B cell (primary cell): ENCODE measurements at regions not wholly inside any gene's neighbourhood (a gene's known extent, or its start where the extent isn't known, plus 50 kb on each side); places are given as distances from the start of the nearest gene placed in this dataset.

Source experiments
- ATAC-seq: fragments of 200-7000 bp; cut with Tn5 transposase; one replicate; pipeline ENCODE4 v1.10.0; 2021; ENCODE audit warnings: low read depth, mild to moderate bottlenecking, moderate number of reproducible peaks, moderate library complexity
- CTCF ChIA-PET: fragments of 350-600 bp; sonication (Branson Sonifier 250); formaldehyde crosslinking; loops from one replicate; lab custom pipeline; 2021; ENCODE audit warnings: antibody characterized with exemption, inconsistent platforms; lab: Charles Lee
- POLR2A ChIA-PET: fragments of 350-600 bp; sonication (Branson Sonifier 250); formaldehyde crosslinking; loops from one replicate; lab custom pipeline; 2021; ENCODE audit warnings: antibody characterized with exemption; lab: Charles Lee
- DNase-seq: peaks from one replicate; pipeline ENCODE4 v3.0.0; 2013
- H2AFZ ChIP-seq: 2 replicates; pipeline ENCODE4 v1.6.1; 2012; ENCODE audit warnings: mild to moderate bottlenecking, low read depth, low read length; ENCODE audit not compliant: insufficient read depth, poor library complexity, severe bottlenecking
- H3K27ac ChIP-seq, 2 donors: 1 replicate in 1 of 2; 2 replicates in 1 of 2; pipeline ENCODE4 v1.5.1; 2012 to 2013; ENCODE audit warnings: low read length in 2 of 2, mild to moderate bottlenecking in 2 of 2, moderate library complexity in 1 of 2
- H3K27me3 ChIP-seq, 4 experiments: fragments of 200-600 bp in 1 of 4; sonication (generic) in 1 of 4; replicated peaks in 1 of 4; 1 replicate in 2 of 4; 2 replicates in 2 of 4; pipeline versions ENCODE4 v1.6.1 to v1.7.0; 2013 to 2016; ENCODE audit warnings: low read length in 3 of 4, mild to moderate bottlenecking in 2 of 4, mixed read lengths in 1 of 4, moderate library complexity in 1 of 4; ENCODE audit not compliant: insufficient read depth in 4 of 4, control insufficient read depth in 3 of 4; ENCODE audit errors: control extremely low read depth in 1 of 4
- H3K36me3 ChIP-seq, 2 experiments: replicated peaks in 1 of 2; 1 replicate in 1 of 2; 2 replicates in 1 of 2; pipeline versions ENCODE4 v1.6.1 to v1.7.1; 2013; ENCODE audit warnings: low read length in 1 of 2; ENCODE audit not compliant: insufficient read depth in 2 of 2, control insufficient read depth in 1 of 2; ENCODE audit errors: control extremely low read depth in 1 of 2, extremely low read depth in 1 of 2
- H3K4me1 ChIP-seq, 2 donors: fragments of 200-600 bp in 1 of 2; sonication (generic) in 1 of 2; 1 replicate in 1 of 2; 2 replicates in 1 of 2; pipeline versions ENCODE4 v1.5.1 to v1.6.1; 2013 to 2017; ENCODE audit warnings: low read length in 2 of 2; ENCODE audit not compliant: control insufficient read depth in 2 of 2, insufficient read depth in 2 of 2
- H3K4me2 ChIP-seq: replicated peaks from 2 replicates; pipeline ENCODE3; 2012; ENCODE audit warnings: mild to moderate bottlenecking, low read depth, low read length; ENCODE audit not compliant: poor library complexity, severe bottlenecking
- H3K4me3 ChIP-seq, 5 experiments: fragments of 200-600 bp in 1 of 5; sonication (generic) in 1 of 5; 1 replicate in 3 of 5; 2 replicates in 2 of 5; pipeline versions ENCODE4 v1.5.1 to v1.7.0; 2011 to 2016; ENCODE audit warnings: low read length in 4 of 5, mild to moderate bottlenecking in 4 of 5, low read depth in 2 of 5, control low read depth in 1 of 5, moderate library complexity in 1 of 5; ENCODE audit not compliant: insufficient read depth in 1 of 5; ENCODE audit errors: control extremely low read depth in 1 of 5, extremely low read depth in 1 of 5
- H3K79me2 ChIP-seq: fragments of 200-600 bp; sonication (generic); one replicate; pipeline ENCODE4 v1.6.0; 2016; ENCODE audit warnings: low read length; ENCODE audit not compliant: control insufficient read depth, insufficient read depth
- H3K9ac ChIP-seq: fragments of 200-600 bp; sonication (generic); 2 replicates; pipeline ENCODE4 v1.6.1; 2017; ENCODE audit warnings: mild to moderate bottlenecking, low read length, moderate library complexity
- H3K9me3 ChIP-seq, 3 donors: one replicate each; pipeline versions ENCODE4 v1.6.1 to v1.7.1; 2013; ENCODE audit warnings: low read length in 2 of 3; ENCODE audit not compliant: control insufficient read depth in 2 of 3, insufficient read depth in 1 of 3; ENCODE audit errors: control extremely low read depth in 1 of 3
- H4K20me1 ChIP-seq: 2 replicates; pipeline ENCODE4 v1.6.0; 2012; ENCODE audit warnings: mild to moderate bottlenecking, low read length; ENCODE audit not compliant: insufficient read depth, control insufficient read depth, poor library complexity, severe bottlenecking
- H3K27ac Mint-ChIP-seq: one replicate; pipeline ENCODE4 v1.8.0; 2021; ENCODE audit warnings: mixed read lengths
- H3K27me3 Mint-ChIP-seq: one replicate; pipeline ENCODE4 v1.8.0; 2021; ENCODE audit warnings: mixed read lengths
- H3K4me1 Mint-ChIP-seq: one replicate; pipeline ENCODE4 v1.8.0; 2021; ENCODE audit warnings: mixed read lengths
- H3K4me3 Mint-ChIP-seq: one replicate; pipeline ENCODE4 v1.8.0; 2021; ENCODE audit warnings: mixed read lengths
- H3K9me3 Mint-ChIP-seq: one replicate; pipeline ENCODE4 v1.8.0; 2022; ENCODE audit warnings: mixed read lengths; ENCODE audit not compliant: insufficient read depth
- EZH2 ChIP-seq: IDR thresholded peaks from 2 replicates; pipeline ENCODE4 v1.6.1; 2012; ENCODE audit warnings: borderline replicate concordance, low read depth, mild to moderate bottlenecking, moderate library complexity, low read length; ENCODE audit not compliant: insufficient read depth, poor library complexity, severe bottlenecking
- WGBS: methylation state at CpG from one replicate; pipeline ENCODE4 v1.1.5; 2013; ENCODE audit warnings: missing lambda C conversion rate; ENCODE audit not compliant: insufficient coverage; 5-methylcytosine and 5-hydroxymethylcytosine counted together
- intact Hi-C: fragments of 100-400 bp; cut with micrococcal nuclease; formaldehyde crosslinking; loops from one replicate; pipeline ENCODE4 v1.10.0; 2022
- TF ChIP-seq, protein P1 (sequence below): fragments of 200-600 bp; IDR thresholded peaks from one replicate; pipeline ENCODE4 v1.8.0; 2022; ENCODE audit warnings: antibody characterized with exemption, mild to moderate bottlenecking

DNA sequence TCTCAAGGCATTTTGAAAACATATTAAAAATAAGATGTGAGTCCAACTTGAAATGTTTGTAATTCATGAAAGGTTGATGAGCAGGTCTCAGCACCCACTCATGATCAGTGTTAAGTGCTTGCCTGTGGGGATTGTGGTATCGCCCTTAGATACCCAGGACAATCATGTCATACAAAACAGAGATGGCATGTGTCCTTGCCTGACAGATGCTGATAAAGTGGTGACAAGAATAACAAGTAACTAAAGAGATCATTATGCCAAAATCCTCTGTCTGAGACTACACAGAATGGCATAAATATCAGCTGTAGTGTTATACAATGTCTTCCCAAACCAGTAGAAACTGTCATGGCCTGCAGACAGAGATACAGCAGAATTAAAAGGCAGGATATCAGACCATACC lies 930.3 kb downstream of the SUCLG1 start:
- peaks cover 2% of the 10 kb centered on the region for H3K9me3 Mint-ChIP-seq
- H3K27ac Mint-ChIP-seq = no peak overlapping the region
- intact Hi-C loops = no loop called here
- no peaks in the 10 kb centered on the region for H3K27me3 Mint-ChIP-seq
- DNase-seq = no peak
- Histone ChIP-seq H4K20me1 (no peaks in the 10 kb centered on the region), H3K4me2 (no peak overlapping the region), H3K9me3 (no peaks in the 10 kb centered on the region), H3K27me3 (no peaks in the 10 kb centered on the region), H3K36me3 (no peaks in the 10 kb centered on the region), H3K4me1 (no peaks in the 10 kb centered on the region), H2AFZ (no peak overlapping the region), H3K79me2 (no peaks in the 10 kb centered on the region), H3K4me3 (no peak overlapping the region), H3K9ac (no peak overlapping the region), H3K27ac (no peak overlapping the region)
- no peak for TF ChIP-seq EZH2
- TF ChIP-seq, protein P1, sequence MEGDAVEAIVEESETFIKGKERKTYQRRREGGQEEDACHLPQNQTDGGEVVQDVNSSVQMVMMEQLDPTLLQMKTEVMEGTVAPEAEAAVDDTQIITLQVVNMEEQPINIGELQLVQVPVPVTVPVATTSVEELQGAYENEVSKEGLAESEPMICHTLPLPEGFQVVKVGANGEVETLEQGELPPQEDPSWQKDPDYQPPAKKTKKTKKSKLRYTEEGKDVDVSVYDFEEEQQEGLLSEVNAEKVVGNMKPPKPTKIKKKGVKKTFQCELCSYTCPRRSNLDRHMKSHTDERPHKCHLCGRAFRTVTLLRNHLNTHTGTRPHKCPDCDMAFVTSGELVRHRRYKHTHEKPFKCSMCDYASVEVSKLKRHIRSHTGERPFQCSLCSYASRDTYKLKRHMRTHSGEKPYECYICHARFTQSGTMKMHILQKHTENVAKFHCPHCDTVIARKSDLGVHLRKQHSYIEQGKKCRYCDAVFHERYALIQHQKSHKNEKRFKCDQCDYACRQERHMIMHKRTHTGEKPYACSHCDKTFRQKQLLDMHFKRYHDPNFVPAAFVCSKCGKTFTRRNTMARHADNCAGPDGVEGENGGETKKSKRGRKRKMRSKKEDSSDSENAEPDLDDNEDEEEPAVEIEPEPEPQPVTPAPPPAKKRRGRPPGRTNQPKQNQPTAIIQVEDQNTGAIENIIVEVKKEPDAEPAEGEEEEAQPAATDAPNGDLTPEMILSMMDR = no peak
- ChIA-PET CTCF (no interaction called here), POLR2A (no interaction called here)
- no peak overlapping the region for H3K4me3 Mint-ChIP-seq
- no CpG with 5 or more reads among the region's 1 CpG for WGBS
- no peak for ATAC-seq
- no peaks in the 10 kb centered on the region for H3K4me1 Mint-ChIP-seq

DNA sequence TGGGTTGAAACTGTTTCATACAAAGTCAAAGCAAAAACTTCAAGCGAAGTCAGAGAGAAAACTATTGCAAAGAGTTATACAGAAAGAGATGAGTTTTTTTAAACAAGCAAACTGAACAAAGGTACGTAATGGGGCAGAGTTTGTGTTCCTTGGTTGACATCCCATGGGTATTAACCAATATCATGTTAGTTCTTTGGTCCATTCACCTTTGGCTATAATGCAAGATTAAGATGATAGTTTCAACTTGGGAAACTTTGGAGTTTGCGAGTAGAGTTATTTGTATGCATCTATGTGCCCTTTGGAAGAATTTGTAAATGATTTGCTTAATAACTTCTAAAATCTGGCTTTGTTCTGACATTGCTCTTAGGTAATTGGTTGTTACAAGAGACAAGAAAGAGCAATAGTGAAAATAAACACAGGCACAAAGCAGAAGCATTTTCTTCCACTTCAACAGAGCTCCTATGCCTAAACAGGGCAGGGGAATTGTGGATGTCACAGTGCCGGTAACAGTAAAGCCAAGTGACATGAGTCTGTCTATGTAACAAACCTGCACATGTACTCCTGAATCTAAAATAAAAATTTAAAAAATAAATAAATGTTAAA lies 936.1 kb downstream of the SUCLG1 start:
- Histone ChIP-seq H3K4me3 (no peak overlapping the region), H3K79me2 (no peaks in the 10 kb centered on the region), H3K4me2 (no peak overlapping the region), H3K4me1 (no peaks in the 10 kb centered on the region), H3K9ac (no peak overlapping the region), H3K36me3 (no peaks in the 10 kb centered on the region), H3K9me3 (peaks cover 0 to under 1% (median 0%) of the 10 kb centered on the region in 3 donors), H2AFZ (no peak overlapping the region), H3K27me3 (no peaks in the 10 kb centered on the region), H4K20me1 (no peaks in the 10 kb centered on the region), H3K27ac (no peak overlapping the region)
- ChIA-PET POLR2A (no interaction called here), CTCF (no interaction called here)
- TF ChIP-seq, protein P1 = no peak
- no peak for TF ChIP-seq EZH2
- no CpG with 5 or more reads among the region's 4 CpGs for WGBS
- peaks cover 2% of the 10 kb centered on the region for H3K9me3 Mint-ChIP-seq
- no peak overlapping the region for H3K27ac Mint-ChIP-seq
- intact Hi-C loops = no loop called here
- no peak for DNase-seq
- H3K4me3 Mint-ChIP-seq = no peak overlapping the region
- ATAC-seq = no peak
- no peaks in the 10 kb centered on the region for H3K27me3 Mint-ChIP-seq
- no peaks in the 10 kb centered on the region for H3K4me1 Mint-ChIP-seq
